ENCODE measurements at regions not wholly inside any gene's neighbourhood (a gene's known extent, or its start where the extent isn't known, plus 50 kb on each side); places are given as distances from the start of the nearest gene placed in this dataset.

- Histone ChIP-seq H2AK5ac (ENCODE audit: low read depth, low read length) (no peak overlapping the region), H4K20me1 (replicated peaks in 1 of 2; ENCODE audit: control insufficient read depth in 1 of 2, insufficient read depth in 2 of 2, low read length in 2 of 2) (no peaks in the 10 kb centered on the region), H3K4me3 (ENCODE audit: extremely low read depth in 1 of 4, insufficient read depth in 2 of 4, low read depth in 3 of 4, low read length in 4 of 4) (no peak overlapping the region), H2BK15ac (ENCODE audit: low read length) (no peak overlapping the region), H3K9ac (replicated peaks in 1 of 4; ENCODE audit: extremely low read depth in 1 of 4, low read depth in 3 of 4, low read length in 3 of 4) (no peak overlapping the region), H3K56ac (replicated peaks; ENCODE audit: insufficient read length, low read depth, low read length) (no peak overlapping the region), H3K18ac (ENCODE audit: extremely low read depth, low read length) (no peak overlapping the region), H3K23me2 (ENCODE audit: low read depth, low read length) (no peaks in the 10 kb centered on the region), H3K4me2 (ENCODE audit: insufficient read depth in 1 of 2, low read depth in 2 of 2, low read length in 2 of 2) (no peak overlapping the region), H3K14ac (ENCODE audit: insufficient read length) (no peak overlapping the region), H2BK120ac (replicated peaks; ENCODE audit: low read depth, low read length) (no peak overlapping the region), H3K4ac (replicated peaks; ENCODE audit: insufficient read length, low read depth, low read length) (no peak overlapping the region), H2BK20ac (ENCODE audit: low read length) (no peak overlapping the region), H2AFZ (ENCODE audit: low read length) (0 out of 2 replicates have a peak overlapping the region, but pooled peaks have one; percentile 11), H3K4me1 (replicated peaks in 1 of 4; ENCODE audit: control insufficient read depth in 3 of 4, insufficient read depth in 4 of 4, low read length in 3 of 4) (no peaks in the 10 kb centered on the region), H3K9me3 (ENCODE audit: insufficient read depth in 2 of 2, low read depth in 1 of 2, low read length in 1 of 2) (no peaks in the 10 kb centered on the region), H2BK5ac (ENCODE audit: low read depth, low read length) (no peak overlapping the region), H3K27ac (ENCODE audit: low read depth, low read length) (no peak overlapping the region), H3K79me2 (ENCODE audit: control insufficient read depth in 1 of 2, insufficient read depth in 2 of 2, low read length in 2 of 2) (no peaks in the 10 kb centered on the region), H4K91ac (replicated peaks; ENCODE audit: insufficient read length, low read length) (no peak overlapping the region), H4K5ac (ENCODE audit: insufficient read length, low read depth, low read length) (no peak overlapping the region), H3K23ac (ENCODE audit: insufficient read length) (no peak overlapping the region), H4K8ac (ENCODE audit: extremely low read depth, insufficient read depth, low read length) (no peak overlapping the region), H3K27me3 (replicated peaks in 1 of 4; ENCODE audit: control insufficient read depth in 3 of 4, extremely low read depth in 1 of 4, insufficient read depth in 3 of 4, low read length in 3 of 4) (no peaks in the 10 kb centered on the region), H3K36me3 (ENCODE audit: control insufficient read depth in 2 of 4, insufficient read depth in 4 of 4, low read length in 3 of 4) (no peaks in the 10 kb centered on the region), H3K79me1 (ENCODE audit: low read depth, low read length) (no peaks in the 10 kb centered on the region), H2BK12ac (ENCODE audit: low read depth, low read length) (no peak overlapping the region)
- CTCF ChIA-PET (ENCODE audit: partially characterized antibody) = interaction anchor here (1.0 kb wide), 1 partner anchor 12 kb away, joined by 3 read pairs; no protein-coding TSS in a partner anchor
- POLR2A ChIA-PET (ENCODE audit: partially characterized antibody) = no interaction called here
- DNase-seq (ENCODE audit: low read depth in 1 of 2, low spot score in 2 of 2) = no peak
- WGBS, 2 experiments (ENCODE audit: extremely low coverage in 1 of 2, insufficient coverage in 1 of 2, insufficient read length in 1 of 2, insufficient replicate concordance in 2 of 2, low coverage in 1 of 2, low lambda C conversion rate in 2 of 2, missing lambda C conversion rate in 1 of 2) = 49% methylated on average over 3 of the region's 3 CpGs; no CpG with 5 or more reads in 1 of the 2 experiments
- no peak for FAIRE-seq
- TF ChIP-seq CREB1 (IDR thresholded peaks at IDR 0.05) (no peak), SIX5 (IDR thresholded peaks at IDR 0.05; ENCODE audit: low read depth, low read length) (no peak), NANOG (IDR thresholded peaks at IDR 0.05; ENCODE audit: insufficient read depth, low read depth, low read length, poor library complexity, severe bottlenecking) (no peak), FOSL1 (IDR thresholded peaks at IDR 0.05; ENCODE audit: insufficient read depth, low read depth, low read length) (no peak), SRF (IDR thresholded peaks at IDR 0.05; ENCODE audit: low read depth, low read length) (no peak), CHD1 (IDR thresholded peaks at IDR 0.05; ENCODE audit: low read depth, low read length) (no peak), CTCF (IDR thresholded peaks at IDR 0.05; ENCODE audit: control extremely low read depth in 1 of 3, insufficient read depth in 1 of 3, low read depth in 1 of 3, low read length in 3 of 3) (no peak), JUND (IDR thresholded peaks at IDR 0.05; ENCODE audit: low read length) (no peak), TAF7 (optimal IDR thresholded peaks at IDR 0.05; ENCODE audit: borderline replicate concordance, low read depth, low read length) (no peak), TBP (IDR thresholded peaks at IDR 0.05; ENCODE audit: low read depth, low read length) (no peak), KDM5A (IDR thresholded peaks at IDR 0.05; ENCODE audit: low read length) (no peak), MAFK (IDR thresholded peaks at IDR 0.05; ENCODE audit: low read depth, low read length) (no peak), GABPA (IDR thresholded peaks at IDR 0.05; ENCODE audit: borderline replicate concordance, insufficient read depth, low read length) (no peak), BACH1 (IDR thresholded peaks at IDR 0.05; ENCODE audit: low read length) (no peak)
Observed at GRCh38 chr5:84985148-84985547, 600.5 kb upstream of the EDIL3 start.

All from H1 (cell line).